B cell (primary cell): ENCODE measurements at regions not wholly inside any gene's neighbourhood (a gene's known extent, or its start where the extent isn't known, plus 50 kb on each side); places are given as distances from the start of the nearest gene placed in this dataset.

Source experiments
- ATAC-seq: fragments of 200-7000 bp; cut with Tn5 transposase; one replicate; pipeline ENCODE4 v1.10.0; 2021; ENCODE audit warnings: low read depth, mild to moderate bottlenecking, moderate number of reproducible peaks, moderate library complexity
- CTCF ChIA-PET: fragments of 350-600 bp; sonication (Branson Sonifier 250); formaldehyde crosslinking; loops from one replicate; lab custom pipeline; 2021; ENCODE audit warnings: antibody characterized with exemption, inconsistent platforms; lab: Charles Lee
- POLR2A ChIA-PET: fragments of 350-600 bp; sonication (Branson Sonifier 250); formaldehyde crosslinking; loops from one replicate; lab custom pipeline; 2021; ENCODE audit warnings: antibody characterized with exemption; lab: Charles Lee
- DNase-seq: peaks from one replicate; pipeline ENCODE4 v3.0.0; 2013
- H2AFZ ChIP-seq: 2 replicates; pipeline ENCODE4 v1.6.1; 2012; ENCODE audit warnings: mild to moderate bottlenecking, low read depth, low read length; ENCODE audit not compliant: insufficient read depth, poor library complexity, severe bottlenecking
- H3K27ac ChIP-seq, 2 donors: 1 replicate in 1 of 2; 2 replicates in 1 of 2; pipeline ENCODE4 v1.5.1; 2012 to 2013; ENCODE audit warnings: low read length in 2 of 2, mild to moderate bottlenecking in 2 of 2, moderate library complexity in 1 of 2
- H3K27me3 ChIP-seq, 4 experiments: fragments of 200-600 bp in 1 of 4; sonication (generic) in 1 of 4; replicated peaks in 1 of 4; 1 replicate in 2 of 4; 2 replicates in 2 of 4; pipeline versions ENCODE4 v1.6.1 to v1.7.0; 2013 to 2016; ENCODE audit warnings: low read length in 3 of 4, mild to moderate bottlenecking in 2 of 4, mixed read lengths in 1 of 4, moderate library complexity in 1 of 4; ENCODE audit not compliant: insufficient read depth in 4 of 4, control insufficient read depth in 3 of 4; ENCODE audit errors: control extremely low read depth in 1 of 4
- H3K36me3 ChIP-seq, 2 experiments: replicated peaks in 1 of 2; 1 replicate in 1 of 2; 2 replicates in 1 of 2; pipeline versions ENCODE4 v1.6.1 to v1.7.1; 2013; ENCODE audit warnings: low read length in 1 of 2; ENCODE audit not compliant: insufficient read depth in 2 of 2, control insufficient read depth in 1 of 2; ENCODE audit errors: control extremely low read depth in 1 of 2, extremely low read depth in 1 of 2
- H3K4me1 ChIP-seq, 2 donors: fragments of 200-600 bp in 1 of 2; sonication (generic) in 1 of 2; 1 replicate in 1 of 2; 2 replicates in 1 of 2; pipeline versions ENCODE4 v1.5.1 to v1.6.1; 2013 to 2017; ENCODE audit warnings: low read length in 2 of 2; ENCODE audit not compliant: control insufficient read depth in 2 of 2, insufficient read depth in 2 of 2
- H3K4me2 ChIP-seq: replicated peaks from 2 replicates; pipeline ENCODE3; 2012; ENCODE audit warnings: mild to moderate bottlenecking, low read depth, low read length; ENCODE audit not compliant: poor library complexity, severe bottlenecking
- H3K4me3 ChIP-seq, 5 experiments: fragments of 200-600 bp in 1 of 5; sonication (generic) in 1 of 5; 1 replicate in 3 of 5; 2 replicates in 2 of 5; pipeline versions ENCODE4 v1.5.1 to v1.7.0; 2011 to 2016; ENCODE audit warnings: low read length in 4 of 5, mild to moderate bottlenecking in 4 of 5, low read depth in 2 of 5, control low read depth in 1 of 5, moderate library complexity in 1 of 5; ENCODE audit not compliant: insufficient read depth in 1 of 5; ENCODE audit errors: control extremely low read depth in 1 of 5, extremely low read depth in 1 of 5
- H3K79me2 ChIP-seq: fragments of 200-600 bp; sonication (generic); one replicate; pipeline ENCODE4 v1.6.0; 2016; ENCODE audit warnings: low read length; ENCODE audit not compliant: control insufficient read depth, insufficient read depth
- H3K9ac ChIP-seq: fragments of 200-600 bp; sonication (generic); 2 replicates; pipeline ENCODE4 v1.6.1; 2017; ENCODE audit warnings: mild to moderate bottlenecking, low read length, moderate library complexity
- H3K9me3 ChIP-seq, 3 donors: one replicate each; pipeline versions ENCODE4 v1.6.1 to v1.7.1; 2013; ENCODE audit warnings: low read length in 2 of 3; ENCODE audit not compliant: control insufficient read depth in 2 of 3, insufficient read depth in 1 of 3; ENCODE audit errors: control extremely low read depth in 1 of 3
- H4K20me1 ChIP-seq: 2 replicates; pipeline ENCODE4 v1.6.0; 2012; ENCODE audit warnings: mild to moderate bottlenecking, low read length; ENCODE audit not compliant: insufficient read depth, control insufficient read depth, poor library complexity, severe bottlenecking
- H3K27ac Mint-ChIP-seq: one replicate; pipeline ENCODE4 v1.8.0; 2021; ENCODE audit warnings: mixed read lengths
- H3K27me3 Mint-ChIP-seq: one replicate; pipeline ENCODE4 v1.8.0; 2021; ENCODE audit warnings: mixed read lengths
- H3K4me1 Mint-ChIP-seq: one replicate; pipeline ENCODE4 v1.8.0; 2021; ENCODE audit warnings: mixed read lengths
- H3K4me3 Mint-ChIP-seq: one replicate; pipeline ENCODE4 v1.8.0; 2021; ENCODE audit warnings: mixed read lengths
- H3K9me3 Mint-ChIP-seq: one replicate; pipeline ENCODE4 v1.8.0; 2022; ENCODE audit warnings: mixed read lengths; ENCODE audit not compliant: insufficient read depth
- CTCF ChIP-seq: fragments of 200-600 bp; IDR thresholded peaks from one replicate; pipeline ENCODE4 v1.8.0; 2022; ENCODE audit warnings: antibody characterized with exemption, mild to moderate bottlenecking
- EZH2 ChIP-seq: IDR thresholded peaks from 2 replicates; pipeline ENCODE4 v1.6.1; 2012; ENCODE audit warnings: borderline replicate concordance, low read depth, mild to moderate bottlenecking, moderate library complexity, low read length; ENCODE audit not compliant: insufficient read depth, poor library complexity, severe bottlenecking
- WGBS: methylation state at CpG from one replicate; pipeline ENCODE4 v1.1.5; 2013; ENCODE audit warnings: missing lambda C conversion rate; ENCODE audit not compliant: insufficient coverage; 5-methylcytosine and 5-hydroxymethylcytosine counted together
- intact Hi-C: fragments of 100-400 bp; cut with micrococcal nuclease; formaldehyde crosslinking; loops from one replicate; pipeline ENCODE4 v1.10.0; 2022

- intact Hi-C loops = no loop called here
- H3K27ac Mint-ChIP-seq = no peak overlapping the region
- Histone ChIP-seq H3K36me3 (no peaks in the 10 kb centered on the region), H3K4me1 (no peaks in the 10 kb centered on the region), H3K4me3 (no peak overlapping the region), H3K9me3 (peaks cover 0 to 7% (median 0%) of the 10 kb centered on the region in 3 donors), H3K27ac (no peak overlapping the region), H3K4me2 (no peak overlapping the region), H2AFZ (no peak overlapping the region), H3K9ac (no peak overlapping the region), H3K27me3 (no peaks in the 10 kb centered on the region), H4K20me1 (no peaks in the 10 kb centered on the region), H3K79me2 (no peaks in the 10 kb centered on the region)
- H3K9me3 Mint-ChIP-seq = no peaks in the 10 kb centered on the region
- H3K4me3 Mint-ChIP-seq = no peak overlapping the region
- ChIA-PET POLR2A (no interaction called here), CTCF (no interaction called here)
- H3K27me3 Mint-ChIP-seq = peaks cover 6% of the 10 kb centered on the region
- DNase-seq = no peak
- no peak for ATAC-seq
- WGBS = 73% methylated on average over 11 of the region's 15 CpGs
- TF ChIP-seq EZH2 (no peak), CTCF (no peak)
- no peaks in the 10 kb centered on the region for H3K4me1 Mint-ChIP-seq
Observed at GRCh38 chr14:94681300-94682060, 69.3 kb downstream of the SERPINA3 start.

DNA sequence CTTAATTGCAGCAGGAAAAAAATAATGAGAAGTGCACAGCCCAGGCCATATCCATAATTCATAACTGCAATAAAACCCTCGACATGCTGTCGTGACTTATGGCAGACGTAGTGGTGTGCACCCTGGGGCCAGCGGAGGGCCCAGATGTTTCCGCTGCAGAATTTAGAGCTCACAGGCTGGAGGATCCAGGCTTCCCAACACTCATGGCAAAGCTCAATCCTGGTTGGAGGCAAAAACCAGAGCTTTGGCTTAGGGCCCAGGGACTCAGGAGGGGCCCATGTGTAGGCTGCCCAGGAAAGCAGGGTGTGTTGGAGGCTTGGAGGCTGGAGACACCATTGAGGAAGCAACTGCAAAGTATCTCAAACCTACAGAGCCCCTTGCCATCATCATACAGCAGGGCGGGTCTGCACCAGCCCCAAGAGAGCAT is 68.7 kb downstream of the SERPINA3 start:
- no peak overlapping the region for H3K27ac Mint-ChIP-seq
- WGBS = 85% methylated on average over 3 of the region's 6 CpGs
- intact Hi-C loops = no loop called here

More for the DNA sequence above, 68.7 kb downstream of the SERPINA3 start:
- Mint-ChIP-seq H3K27me3 (peaks cover 7% of the 10 kb centered on the region), H3K9me3 (no peaks in the 10 kb centered on the region), H3K4me3 (no peak overlapping the region), H3K4me1 (no peaks in the 10 kb centered on the region)
- no peaks in the 10 kb centered on the region for H3K27me3 ChIP-seq
- no peaks in the 10 kb centered on the region for H3K36me3 ChIP-seq
- H3K4me3 ChIP-seq = no peak overlapping the region
- H3K4me2 ChIP-seq = no peak overlapping the region
- ATAC-seq (no peak), DNase-seq (no peak)
- CTCF ChIA-PET = interaction anchor here (0.6 kb wide), 1 partner anchor 40 kb away, joined by 3 read pairs; no protein-coding TSS in a partner anchor
- no peaks in the 10 kb centered on the region for H4K20me1 ChIP-seq
- TF ChIP-seq EZH2 (no peak), CTCF (no peak)
- H3K9me3 ChIP-seq = peaks cover 0 to 7% (median 0%) of the 10 kb centered on the region in 3 donors
- H3K4me1 ChIP-seq = no peaks in the 10 kb centered on the region
- POLR2A ChIA-PET = no interaction called here
- H3K79me2 ChIP-seq = no peaks in the 10 kb centered on the region
- H3K27ac ChIP-seq = no peak overlapping the region
- H2AFZ ChIP-seq = no peak overlapping the region
- no peak overlapping the region for H3K9ac ChIP-seq
